ENCODE measurements at regions not wholly inside any gene's neighbourhood (a gene's known extent, or its start where the extent isn't known, plus 50 kb on each side); places are given as distances from the start of the nearest gene placed in this dataset.

DNA sequence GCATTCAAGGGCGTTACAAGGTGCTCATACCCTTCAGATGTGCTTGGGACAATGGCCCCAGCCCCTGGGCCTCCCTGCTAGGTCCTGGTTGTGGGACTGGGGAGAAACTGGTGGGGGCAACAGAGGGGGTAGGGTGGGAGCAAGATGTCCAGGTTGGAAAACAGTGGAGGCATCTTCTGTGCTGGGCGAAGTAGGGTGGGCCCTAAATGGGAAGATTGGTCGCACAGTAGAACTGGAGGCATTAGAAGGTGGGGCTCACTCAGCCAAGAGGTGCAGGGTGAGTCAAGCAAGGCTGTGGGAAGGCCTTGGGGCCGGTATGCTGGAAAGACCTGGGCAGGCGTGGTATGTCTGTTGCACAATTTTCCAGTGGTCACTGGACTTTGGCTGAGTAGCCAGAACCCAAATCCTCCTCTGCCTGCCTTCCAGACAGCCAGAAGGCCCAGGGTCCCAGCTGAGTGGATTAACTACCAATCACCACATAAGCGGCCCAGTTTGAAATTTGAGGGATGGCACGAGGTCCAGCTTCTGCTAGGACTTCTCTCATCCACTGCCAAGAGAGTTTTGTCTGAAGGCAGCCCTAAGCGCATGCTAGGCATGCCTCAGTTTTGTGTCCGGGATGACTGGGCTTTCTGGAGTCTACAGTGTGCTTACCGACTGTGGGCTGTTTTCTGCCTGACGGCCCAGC lies 74.5 kb downstream of the LSM3 start:
- no peak overlapping the region for H2BK120ac ChIP-seq (ENCODE audit: low read depth, low read length, poor library complexity, severe bottlenecking)
- no CpG with 5 or more reads among the region's 11 CpGs for WGBS (ENCODE audit: extremely low coverage, insufficient read length, low lambda C conversion rate)
- no peak overlapping the region for H2AK5ac ChIP-seq (ENCODE audit: insufficient read length, low read length)
- H2BK12ac ChIP-seq (ENCODE audit: insufficient read length, low read depth, low read length), result no peak overlapping the region
- 0 out of 2 replicates have a peak, but pooled peaks cover 3% of the 10 kb centered on the region for H3K27me3 ChIP-seq (ENCODE audit: insufficient read depth, low read length)
- no peaks in the 10 kb centered on the region for H3K23me2 ChIP-seq (ENCODE audit: insufficient read length, low read depth, low read length, poor library complexity, severe bottlenecking)
- no peak overlapping the region for H4K8ac ChIP-seq (replicated peaks; ENCODE audit: insufficient read length, low read depth, low read length)
- no peaks in the 10 kb centered on the region for H3K79me2 ChIP-seq (ENCODE audit: insufficient read depth, low read length)
- no peak overlapping the region for H3K4me2 ChIP-seq (ENCODE audit: insufficient read depth, insufficient read length, low read length)
- H2AFZ ChIP-seq (ENCODE audit: low read length), result no peak overlapping the region
- H3K18ac ChIP-seq (ENCODE audit: insufficient read length, low read depth, low read length), result no peak overlapping the region
- H2BK5ac ChIP-seq (ENCODE audit: insufficient read length, low read length), result no peak overlapping the region
- Mint-ChIP-seq H3K27me3 (ENCODE audit: low read depth) (peaks cover 18% of the 10 kb centered on the region), H3K9me3 (no peaks in the 10 kb centered on the region), H3K36me3 (ENCODE audit: insufficient read depth in 1 of 3, low read depth in 3 of 3) (no peaks in the 10 kb centered on the region), H3K4me1 (peaks cover 10 to 11% of the 10 kb centered on the region in 2 experiments), H3K4me3 (no peak overlapping the region), H3K27ac (no peak overlapping the region)
- H4K20me1 ChIP-seq (ENCODE audit: control insufficient read depth, insufficient read depth, insufficient read length), result no peaks in the 10 kb centered on the region
- no peaks in the 10 kb centered on the region for H3K79me1 ChIP-seq (ENCODE audit: insufficient read depth, low read depth, low read length, poor library complexity, severe bottlenecking)
- DNase-seq, result no peak
- H3K9ac ChIP-seq (ENCODE audit: extremely low read depth, insufficient read length, low read length), result no peak overlapping the region
- H3K9me3 ChIP-seq (ENCODE audit: control insufficient read depth, low read depth, low read length), result no peaks in the 10 kb centered on the region
- no peak overlapping the region for H3K56ac ChIP-seq (ENCODE audit: insufficient read length, low read depth, low read length)
- TF ChIP-seq, protein P1, sequence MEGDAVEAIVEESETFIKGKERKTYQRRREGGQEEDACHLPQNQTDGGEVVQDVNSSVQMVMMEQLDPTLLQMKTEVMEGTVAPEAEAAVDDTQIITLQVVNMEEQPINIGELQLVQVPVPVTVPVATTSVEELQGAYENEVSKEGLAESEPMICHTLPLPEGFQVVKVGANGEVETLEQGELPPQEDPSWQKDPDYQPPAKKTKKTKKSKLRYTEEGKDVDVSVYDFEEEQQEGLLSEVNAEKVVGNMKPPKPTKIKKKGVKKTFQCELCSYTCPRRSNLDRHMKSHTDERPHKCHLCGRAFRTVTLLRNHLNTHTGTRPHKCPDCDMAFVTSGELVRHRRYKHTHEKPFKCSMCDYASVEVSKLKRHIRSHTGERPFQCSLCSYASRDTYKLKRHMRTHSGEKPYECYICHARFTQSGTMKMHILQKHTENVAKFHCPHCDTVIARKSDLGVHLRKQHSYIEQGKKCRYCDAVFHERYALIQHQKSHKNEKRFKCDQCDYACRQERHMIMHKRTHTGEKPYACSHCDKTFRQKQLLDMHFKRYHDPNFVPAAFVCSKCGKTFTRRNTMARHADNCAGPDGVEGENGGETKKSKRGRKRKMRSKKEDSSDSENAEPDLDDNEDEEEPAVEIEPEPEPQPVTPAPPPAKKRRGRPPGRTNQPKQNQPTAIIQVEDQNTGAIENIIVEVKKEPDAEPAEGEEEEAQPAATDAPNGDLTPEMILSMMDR (conservative IDR thresholded peaks at IDR 0.05), result no peak
- H4K91ac ChIP-seq (ENCODE audit: insufficient read length, low read depth, low read length), result no peak overlapping the region
- H3K27ac ChIP-seq (ENCODE audit: insufficient read length, low read depth, low read length), result no peak overlapping the region
- H2BK20ac ChIP-seq (ENCODE audit: low read depth, low read length, poor library complexity, severe bottlenecking), result no peak overlapping the region
- H3K14ac ChIP-seq (ENCODE audit: insufficient read depth, low read length), result no peak overlapping the region
- no peak overlapping the region for H3K4ac ChIP-seq (ENCODE audit: low read depth, low read length)
- no peak overlapping the region for H4K5ac ChIP-seq (ENCODE audit: insufficient read length, low read depth, low read length)
- H3K4me1 ChIP-seq (ENCODE audit: insufficient read depth, low read length), result no peaks in the 10 kb centered on the region
- H3K23ac ChIP-seq (ENCODE audit: insufficient read length, low read depth, low read length), result no peak overlapping the region
- H3T11ph ChIP-seq (ENCODE audit: low read length), result no peak overlapping the region
- H2BK15ac ChIP-seq (ENCODE audit: low read depth, low read length), result no peak overlapping the region
